VCaP (cell line): ENCODE measurements at regions not wholly inside any gene's neighbourhood (a gene's known extent, or its start where the extent isn't known, plus 50 kb on each side); places are given as distances from the start of the nearest gene placed in this dataset.

Source experiments
- H3K27ac ChIP-seq: fragments of 450-650 bp; 2 replicates; pipeline ENCODE4 v1.5.1; 2017
- TF ChIP-seq, protein P1 (sequence below): fragments of 450-650 bp; conservative IDR thresholded peaks from 2 replicates; pipeline ENCODE4 v1.5.1; 2017; ENCODE audit warnings: mild to moderate bottlenecking, moderate library complexity

DNA sequence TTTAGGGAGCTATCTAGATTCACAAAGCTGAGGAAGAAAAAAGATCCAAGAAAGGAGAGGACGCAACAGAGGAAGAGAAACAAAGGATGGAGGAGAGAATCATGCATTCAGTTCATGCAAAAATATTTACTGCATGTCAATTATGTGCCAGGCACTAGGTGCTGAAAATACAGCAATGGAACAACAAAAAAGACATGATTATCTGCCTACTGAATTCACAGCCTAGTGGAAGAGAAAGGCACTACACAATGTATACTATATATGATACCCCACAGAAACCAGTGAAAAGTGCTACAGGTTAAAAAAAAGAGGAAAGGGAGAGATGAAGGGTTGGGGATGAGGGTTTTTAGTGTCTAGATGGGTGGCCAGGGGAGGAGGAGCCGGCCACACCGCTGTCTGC is 520.4 kb upstream of the CELF2 start:
- no peak overlapping the region for H3K27ac ChIP-seq
- TF ChIP-seq, protein P1, sequence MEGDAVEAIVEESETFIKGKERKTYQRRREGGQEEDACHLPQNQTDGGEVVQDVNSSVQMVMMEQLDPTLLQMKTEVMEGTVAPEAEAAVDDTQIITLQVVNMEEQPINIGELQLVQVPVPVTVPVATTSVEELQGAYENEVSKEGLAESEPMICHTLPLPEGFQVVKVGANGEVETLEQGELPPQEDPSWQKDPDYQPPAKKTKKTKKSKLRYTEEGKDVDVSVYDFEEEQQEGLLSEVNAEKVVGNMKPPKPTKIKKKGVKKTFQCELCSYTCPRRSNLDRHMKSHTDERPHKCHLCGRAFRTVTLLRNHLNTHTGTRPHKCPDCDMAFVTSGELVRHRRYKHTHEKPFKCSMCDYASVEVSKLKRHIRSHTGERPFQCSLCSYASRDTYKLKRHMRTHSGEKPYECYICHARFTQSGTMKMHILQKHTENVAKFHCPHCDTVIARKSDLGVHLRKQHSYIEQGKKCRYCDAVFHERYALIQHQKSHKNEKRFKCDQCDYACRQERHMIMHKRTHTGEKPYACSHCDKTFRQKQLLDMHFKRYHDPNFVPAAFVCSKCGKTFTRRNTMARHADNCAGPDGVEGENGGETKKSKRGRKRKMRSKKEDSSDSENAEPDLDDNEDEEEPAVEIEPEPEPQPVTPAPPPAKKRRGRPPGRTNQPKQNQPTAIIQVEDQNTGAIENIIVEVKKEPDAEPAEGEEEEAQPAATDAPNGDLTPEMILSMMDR, result no peak

DNA sequence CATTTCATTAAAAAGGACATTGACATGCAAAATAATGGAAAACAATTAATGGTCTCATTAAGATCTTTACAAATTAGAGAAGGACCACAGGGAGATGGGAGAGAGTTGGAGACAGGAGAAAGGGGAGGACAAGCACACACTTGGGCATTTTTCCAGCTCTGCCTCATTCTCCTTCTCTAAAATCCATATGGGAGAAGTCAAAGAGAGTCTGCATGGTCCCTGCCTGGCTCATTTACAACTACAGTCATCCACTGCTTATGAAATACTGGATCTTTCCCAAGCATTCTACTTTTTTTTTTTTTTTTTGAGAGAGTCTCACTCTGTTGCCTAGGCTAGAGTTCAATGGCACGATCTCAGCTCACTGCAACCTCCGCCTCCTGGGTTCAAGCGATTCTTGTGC is 518.9 kb upstream of the CELF2 start:
- TF ChIP-seq, protein P1, result no peak
- H3K27ac ChIP-seq, result no peak overlapping the region

DNA sequence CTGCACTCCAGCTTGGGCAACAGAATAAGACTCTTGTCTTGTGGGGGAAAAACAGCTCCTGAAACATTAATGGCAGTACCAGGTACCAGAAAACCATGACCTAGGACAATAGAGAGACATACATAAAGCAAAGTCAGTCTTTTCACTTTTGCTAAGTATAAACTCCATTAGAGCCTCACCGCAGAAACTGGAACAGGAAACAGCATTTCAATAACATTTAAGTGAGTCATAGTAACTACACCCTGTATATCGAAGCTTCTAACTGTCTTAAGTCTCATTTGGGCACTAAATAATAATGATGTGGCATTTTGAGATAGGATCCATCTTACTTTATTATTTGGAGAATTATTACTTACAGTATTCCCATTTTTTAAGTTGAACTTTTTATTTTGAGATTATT is 517.8 kb upstream of the CELF2 start:
- no peak overlapping the region for H3K27ac ChIP-seq
- TF ChIP-seq, protein P1, result no peak

DNA sequence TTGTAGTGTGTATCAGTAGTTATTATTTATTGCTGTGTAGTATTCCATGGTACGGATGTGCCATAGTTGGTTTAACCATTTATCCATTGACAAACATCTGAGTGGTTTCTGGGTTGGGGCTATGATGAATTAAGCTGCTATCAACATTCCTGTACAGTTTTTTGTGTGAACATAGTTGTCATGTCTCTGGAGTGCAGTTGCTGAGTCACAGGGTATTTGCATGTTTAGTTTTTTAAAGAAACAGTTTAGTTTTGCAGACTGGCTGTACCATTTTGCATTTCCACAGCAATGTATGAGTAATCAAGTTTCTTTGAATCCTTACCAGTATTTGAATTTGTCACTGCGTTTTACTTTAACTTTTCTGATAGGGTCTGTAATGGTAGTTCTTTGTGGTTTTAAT is 516.7 kb upstream of the CELF2 start:
- TF ChIP-seq, protein P1, result no peak
- H3K27ac ChIP-seq, result no peak overlapping the region

DNA sequence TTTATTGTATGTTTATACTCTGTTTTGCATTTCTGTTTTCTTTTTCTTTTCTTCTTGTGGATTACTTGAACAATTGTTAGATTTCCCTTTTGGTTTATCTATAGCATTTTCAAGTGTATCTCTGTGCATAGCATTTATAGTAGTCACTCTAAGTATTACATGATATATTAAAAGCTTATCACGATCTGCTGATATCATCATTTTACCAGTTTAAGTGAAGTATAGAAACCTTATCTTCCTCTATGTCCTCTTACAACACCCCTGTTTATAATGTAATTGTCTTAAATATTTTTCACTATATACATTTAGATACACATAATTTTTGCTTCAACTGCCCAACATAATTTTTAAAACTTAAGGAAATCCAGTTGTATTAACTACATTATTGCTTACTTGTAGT is 513.9 kb upstream of the CELF2 start:
- TF ChIP-seq, protein P1, result no peak
- no peak overlapping the region for H3K27ac ChIP-seq

DNA sequence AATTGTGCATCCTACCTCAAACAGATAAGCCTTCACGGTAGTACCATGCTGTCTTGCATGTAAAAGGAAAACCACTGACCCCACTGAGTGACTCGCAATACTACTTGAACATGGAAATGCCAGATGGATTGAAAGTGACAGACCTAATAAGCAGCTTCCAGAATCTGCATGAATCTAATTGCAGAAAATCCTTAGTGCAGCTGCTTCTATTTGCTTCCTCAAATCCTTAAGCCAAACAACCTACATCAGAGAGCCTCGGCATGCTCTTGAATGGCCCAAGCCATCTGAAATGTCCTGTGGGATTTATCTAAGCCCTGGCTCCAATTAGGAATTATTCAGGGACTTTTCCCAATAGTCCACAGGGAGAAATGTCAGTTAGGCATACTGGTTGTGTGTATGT is 509.5 kb upstream of the CELF2 start:
- TF ChIP-seq, protein P1, result no peak
- no peak overlapping the region for H3K27ac ChIP-seq

DNA sequence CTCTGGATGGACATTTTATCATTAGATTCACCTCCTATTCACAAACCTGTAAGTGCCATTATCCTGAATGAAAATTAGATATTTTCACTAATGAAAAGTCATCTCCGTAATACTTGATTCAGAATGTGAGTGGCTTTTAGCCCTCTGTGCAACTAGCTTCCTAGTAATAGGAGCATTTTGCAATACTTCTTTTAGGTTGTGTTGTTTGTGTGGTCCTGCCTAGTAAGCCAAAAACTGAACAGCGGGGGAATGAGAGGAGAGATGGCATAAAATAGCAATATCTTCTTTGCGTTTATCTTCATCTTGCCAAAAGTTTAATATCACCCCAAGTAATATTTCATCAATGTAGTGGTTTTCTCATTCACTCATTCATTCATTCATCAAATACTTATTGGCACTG is 507.5 kb upstream of the CELF2 start:
- TF ChIP-seq, protein P1, result no peak
- no peak overlapping the region for H3K27ac ChIP-seq

DNA sequence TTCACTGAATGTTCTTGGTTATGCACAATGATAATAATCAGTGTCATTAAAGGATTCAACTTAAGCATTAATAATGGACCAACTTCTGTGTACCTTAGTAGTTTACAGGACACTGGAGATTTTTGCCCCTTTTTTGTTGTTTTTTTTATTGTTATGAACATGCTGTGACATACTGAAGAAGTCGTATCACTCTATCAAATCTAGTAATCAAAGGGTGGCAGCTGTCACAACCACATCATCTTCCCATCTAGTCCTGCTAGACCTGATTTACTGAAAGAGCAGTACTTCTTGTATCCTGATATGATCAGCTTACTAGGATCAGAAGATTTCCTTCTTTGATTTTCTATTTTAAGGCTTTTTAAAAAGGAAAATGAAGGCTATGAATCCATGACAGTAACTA is 504.6 kb upstream of the CELF2 start:
- H3K27ac ChIP-seq, result no peak overlapping the region
- TF ChIP-seq, protein P1, result no peak
